ENCODE measurements at regions not wholly inside any gene's neighbourhood (a gene's known extent, or its start where the extent isn't known, plus 50 kb on each side); places are given as distances from the start of the nearest gene placed in this dataset.

GRCh38 chr11:16494918-16495691, 138.8 kb upstream of the SOX6 start:
- DNase-seq (ENCODE audit: extremely low spot score), result no peak
- no peak for TF ChIP-seq BHLHE40 (IDR thresholded peaks at IDR 0.05; ENCODE audit: borderline replicate concordance)
- TF ChIP-seq HDGF (IDR thresholded peaks at IDR 0.05; ENCODE audit: borderline replicate concordance), result no peak
- no peak for TF ChIP-seq ZNF384 (IDR thresholded peaks at IDR 0.05)
- TF ChIP-seq CTBP1 (IDR thresholded peaks at IDR 0.05; ENCODE audit: borderline replicate concordance), result no peak
- TF ChIP-seq, protein P1, sequence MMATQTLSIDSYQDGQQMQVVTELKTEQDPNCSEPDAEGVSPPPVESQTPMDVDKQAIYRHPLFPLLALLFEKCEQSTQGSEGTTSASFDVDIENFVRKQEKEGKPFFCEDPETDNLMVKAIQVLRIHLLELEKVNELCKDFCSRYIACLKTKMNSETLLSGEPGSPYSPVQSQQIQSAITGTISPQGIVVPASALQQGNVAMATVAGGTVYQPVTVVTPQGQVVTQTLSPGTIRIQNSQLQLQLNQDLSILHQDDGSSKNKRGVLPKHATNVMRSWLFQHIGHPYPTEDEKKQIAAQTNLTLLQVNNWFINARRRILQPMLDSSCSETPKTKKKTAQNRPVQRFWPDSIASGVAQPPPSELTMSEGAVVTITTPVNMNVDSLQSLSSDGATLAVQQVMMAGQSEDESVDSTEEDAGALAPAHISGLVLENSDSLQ (IDR thresholded peaks at IDR 0.05), result no peak
- no peak for TF ChIP-seq FOXK2 (IDR thresholded peaks at IDR 0.05)
- no peak for TF ChIP-seq ARNT (IDR thresholded peaks at IDR 0.05)
- TF ChIP-seq SUZ12 (IDR thresholded peaks at IDR 0.05), result no peak
- TF ChIP-seq FOXM1 (IDR thresholded peaks at IDR 0.05; ENCODE audit: borderline replicate concordance), result no peak
- POLR2A ChIA-PET, result no interaction called here
- CTCF ChIA-PET, result no interaction called here

- ChIA-PET POLR2A (no interaction called here), CTCF (no interaction called here)
- no peak for DNase-seq (ENCODE audit: extremely low spot score)
- no peak for TF ChIP-seq CTBP1 (IDR thresholded peaks at IDR 0.05; ENCODE audit: borderline replicate concordance)
- TF ChIP-seq FOXA1 (IDR thresholded peaks at IDR 0.05), result no peak
- TF ChIP-seq NFRKB (IDR thresholded peaks at IDR 0.05), result no peak
- no peak for TF ChIP-seq LEF1 (IDR thresholded peaks at IDR 0.05; ENCODE audit: borderline replicate concordance)
- TF ChIP-seq BHLHE40 (IDR thresholded peaks at IDR 0.05; ENCODE audit: borderline replicate concordance), result no peak
- TF ChIP-seq, protein P1 (IDR thresholded peaks at IDR 0.05), result no peak
- TF ChIP-seq FOXK2 (IDR thresholded peaks at IDR 0.05), result no peak
- no peak for TF ChIP-seq FOXM1 (IDR thresholded peaks at IDR 0.05; ENCODE audit: borderline replicate concordance)
- no peak for TF ChIP-seq SP1 (IDR thresholded peaks at IDR 0.05)
- no peak for TF ChIP-seq SUZ12 (IDR thresholded peaks at IDR 0.05)
- no peak for TF ChIP-seq ZNF384 (IDR thresholded peaks at IDR 0.05)
- no peak for TF ChIP-seq HDGF (IDR thresholded peaks at IDR 0.05; ENCODE audit: borderline replicate concordance)
- TF ChIP-seq ARNT (IDR thresholded peaks at IDR 0.05), result no peak
Measured at GRCh38 chr11:16484434-16484833, 128.1 kb upstream of the SOX6 start.

GRCh38 chr11:16474659-16475058, 118.3 kb upstream of the SOX6 start:
- no peak for DNase-seq (ENCODE audit: extremely low spot score)
- CTCF ChIA-PET, result no interaction called here
- TF ChIP-seq BHLHE40 (IDR thresholded peaks at IDR 0.05; ENCODE audit: borderline replicate concordance), result no peak
- TF ChIP-seq L3MBTL2 (conservative IDR thresholded peaks at IDR 0.05), result no peak
- TF ChIP-seq FOXM1 (IDR thresholded peaks at IDR 0.05; ENCODE audit: borderline replicate concordance), result no peak
- no peak for TF ChIP-seq ZNF384 (IDR thresholded peaks at IDR 0.05)
- no peak for TF ChIP-seq ELF4 (IDR thresholded peaks at IDR 0.05)
- no peak for TF ChIP-seq TARDBP (IDR thresholded peaks at IDR 0.05)
- POLR2A ChIA-PET, result no interaction called here

- CTCF ChIA-PET, result no interaction called here
- no peak for TF ChIP-seq CTBP1 (IDR thresholded peaks at IDR 0.05; ENCODE audit: borderline replicate concordance)
- TF ChIP-seq FOXA1 (IDR thresholded peaks at IDR 0.05), result no peak
- TF ChIP-seq NFRKB (IDR thresholded peaks at IDR 0.05), result no peak
- no peak for TF ChIP-seq SUZ12 (IDR thresholded peaks at IDR 0.05)
- no peak for DNase-seq (ENCODE audit: extremely low spot score)
- POLR2A ChIA-PET, result no interaction called here
Measured at GRCh38 chr11:16469968-16470367, 113.6 kb upstream of the SOX6 start.

GRCh38 chr11:16468735-16469453, 112.5 kb upstream of the SOX6 start:
- CTCF ChIA-PET, result interaction anchor here (0.7 kb wide), 1 partner anchor 113 kb away, joined by 5 read pairs; no protein-coding TSS in a partner anchor
- no peak for DNase-seq (ENCODE audit: extremely low spot score)
- TF ChIP-seq FOXM1 (IDR thresholded peaks at IDR 0.05; ENCODE audit: borderline replicate concordance), result no peak
- TF ChIP-seq ZNF384 (IDR thresholded peaks at IDR 0.05), result no peak
- TF ChIP-seq FOXK2 (IDR thresholded peaks at IDR 0.05), result no peak
- no peak for TF ChIP-seq CTBP1 (IDR thresholded peaks at IDR 0.05; ENCODE audit: borderline replicate concordance)
- no peak for TF ChIP-seq SUZ12 (IDR thresholded peaks at IDR 0.05)
- no peak for TF ChIP-seq NFRKB (IDR thresholded peaks at IDR 0.05)
- no peak for TF ChIP-seq BHLHE40 (IDR thresholded peaks at IDR 0.05; ENCODE audit: borderline replicate concordance)
- TF ChIP-seq TARDBP (IDR thresholded peaks at IDR 0.05), result no peak
- POLR2A ChIA-PET, result no interaction called here

DNA sequence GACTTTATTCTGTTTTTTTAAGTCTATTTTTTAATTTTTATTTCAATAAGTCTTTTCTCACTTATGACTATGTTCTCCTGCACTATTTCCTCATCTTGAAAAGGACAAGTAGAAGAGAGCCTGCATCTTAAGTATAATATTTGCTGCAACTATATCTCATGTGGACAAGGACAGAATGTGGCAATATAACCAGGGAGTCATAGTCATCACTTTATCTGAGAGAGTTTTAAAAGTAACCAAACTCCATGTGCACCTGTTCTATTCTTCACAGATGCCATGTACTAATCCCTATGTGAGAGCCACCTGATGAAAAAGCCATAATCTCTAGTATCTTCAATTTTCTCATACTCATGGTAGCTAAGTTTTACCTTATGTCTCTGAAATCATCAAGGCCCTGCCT, 104.2 kb upstream of the SOX6 start:
- DNase-seq (ENCODE audit: extremely low spot score), result no peak
- no peak for TF ChIP-seq FOXA1 (IDR thresholded peaks at IDR 0.05)
- no peak for TF ChIP-seq BHLHE40 (IDR thresholded peaks at IDR 0.05; ENCODE audit: borderline replicate concordance)
- TF ChIP-seq ELF4 (IDR thresholded peaks at IDR 0.05), result no peak
- TF ChIP-seq ARNT (IDR thresholded peaks at IDR 0.05), result no peak
- no peak for TF ChIP-seq NFRKB (IDR thresholded peaks at IDR 0.05)
- TF ChIP-seq L3MBTL2 (conservative IDR thresholded peaks at IDR 0.05), result no peak
- TF ChIP-seq, protein P1 (IDR thresholded peaks at IDR 0.05), result no peak
- TF ChIP-seq CTBP1 (IDR thresholded peaks at IDR 0.05; ENCODE audit: borderline replicate concordance), result no peak
- TF ChIP-seq ZNF384 (IDR thresholded peaks at IDR 0.05), result no peak
- TF ChIP-seq HDGF (IDR thresholded peaks at IDR 0.05; ENCODE audit: borderline replicate concordance), result no peak
- no peak for TF ChIP-seq FOXM1 (IDR thresholded peaks at IDR 0.05; ENCODE audit: borderline replicate concordance)
- no peak for TF ChIP-seq SUZ12 (IDR thresholded peaks at IDR 0.05)
- no peak for TF ChIP-seq SP1 (IDR thresholded peaks at IDR 0.05)
- TF ChIP-seq FOXK2 (IDR thresholded peaks at IDR 0.05), result no peak
- no peak for TF ChIP-seq TARDBP (IDR thresholded peaks at IDR 0.05)
- no peak for TF ChIP-seq LEF1 (IDR thresholded peaks at IDR 0.05; ENCODE audit: borderline replicate concordance)
- ChIA-PET POLR2A (no interaction called here), CTCF (no interaction called here)
